Upper lobe of left lung (tissue), 6 donors: ENCODE measurements at regions not wholly inside any gene's neighbourhood (a gene's known extent, or its start where the extent isn't known, plus 50 kb on each side); places are given as distances from the start of the nearest gene placed in this dataset.

ENCODE experiments used
- ATAC-seq, 2 donors: fragments of 200-7000 bp; cut with Tn5 transposase; one replicate each; pipeline ENCODE4 v1.9.1; 2022; ENCODE audit warnings: mild to moderate bottlenecking in 2 of 2, moderate library complexity in 2 of 2; ENCODE audit not compliant: low FRiP score in 2 of 2
- DNase-seq, 2 donors: peaks; one replicate each; pipeline ENCODE4 v3.0.0-alpha.2; 2019 to 2020
- H3K27ac ChIP-seq, 4 donors: fragments of 200-600 bp; sonication (generic); one replicate each; pipeline ENCODE4 v1.5.1; 2016 to 2019
- H3K27me3 ChIP-seq, 4 donors: fragments of 200-600 bp; sonication (generic); one replicate each; pipeline ENCODE4 v1.5.1; 2017 to 2019
- H3K36me3 ChIP-seq, 4 donors: fragments of 200-600 bp; sonication (generic); one replicate each; pipeline ENCODE4 v1.5.1; 2016 to 2019
- H3K4me1 ChIP-seq, 4 donors: fragments of 200-600 bp; sonication (generic); one replicate each; pipeline ENCODE4 v1.5.1; 2018 to 2019
- H3K4me3 ChIP-seq, 4 donors: fragments of 200-600 bp; sonication (generic); one replicate each; pipeline ENCODE4 v1.5.1; 2017 to 2019; ENCODE audit warnings: mild to moderate bottlenecking in 2 of 4, moderate library complexity in 1 of 4
- H3K9me3 ChIP-seq, 4 donors: fragments of 200-600 bp; sonication (generic); one replicate each; pipeline ENCODE4 v1.5.1; 2018 to 2019
- CTCF ChIP-seq, 6 experiments: fragments of 450-650 bp in 4 of 6; fragments of 200-600 bp in 2 of 6; sonication (generic) in 2 of 6; IDR thresholded peaks; one replicate each; pipeline ENCODE4 v1.5.1; 2016 to 2019; ENCODE audit warnings: antibody characterized with exemption in 6 of 6
- EP300 ChIP-seq, 4 donors: sonication (generic); formaldehyde crosslinking; IDR thresholded peaks; one replicate each; pipeline ENCODE4 v1.5.1; 2017; ENCODE audit warnings: antibody characterized with exemption in 4 of 4, control low read depth in 2 of 4
- POLR2A ChIP-seq, 4 donors: fragments of 450-650 bp; IDR thresholded peaks; one replicate each; pipeline ENCODE4 v1.5.1; 2016 to 2017; ENCODE audit warnings: antibody characterized with exemption in 4 of 4, mild to moderate bottlenecking in 2 of 4
- POLR2AphosphoS5 ChIP-seq, 2 donors: sonication (generic); formaldehyde crosslinking; IDR thresholded peaks; one replicate each; pipeline ENCODE4 v1.5.1; 2017; ENCODE audit warnings: antibody characterized with exemption in 2 of 2
- WGBS, 2 donors: methylation state at CpG; one replicate each; pipeline ENCODE4 v1.1.5; 2017 to 2018; 5-methylcytosine and 5-hydroxymethylcytosine counted together
- donor health status: DM: no; HTN: no; CAD: no; lungs with moderate emphysema.
- donor health status: DM: no; HTN: yes; CAD: no; lungs with severe emphysema.

DNA sequence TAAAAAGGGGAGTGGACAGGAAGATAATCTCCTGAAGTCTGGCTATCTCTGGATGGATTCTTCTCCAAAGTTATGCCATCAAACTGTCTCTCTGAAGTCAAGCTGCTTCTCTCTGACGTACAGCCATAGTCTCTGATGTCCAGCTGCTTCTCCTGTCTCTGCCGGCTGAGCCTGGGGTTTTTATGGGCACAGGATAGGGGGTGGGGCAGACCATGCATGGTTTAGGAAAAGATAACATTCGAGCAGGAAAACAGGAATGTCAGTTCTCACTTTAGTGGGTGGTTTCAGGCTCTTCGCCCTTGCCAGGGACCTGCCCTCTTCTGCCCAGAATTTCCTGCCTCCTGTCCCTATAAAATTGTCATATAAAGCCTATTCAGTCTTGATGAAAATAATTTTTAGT is 110.9 kb upstream of the ROBO1 start:
- peaks cover 0 to 8% (median 0%) of the 10 kb centered on the region in 4 donors for H3K9me3 ChIP-seq
- WGBS, 2 donors = 80 to 87% methylated on average over 4 of the region's 4 CpGs

DNA sequence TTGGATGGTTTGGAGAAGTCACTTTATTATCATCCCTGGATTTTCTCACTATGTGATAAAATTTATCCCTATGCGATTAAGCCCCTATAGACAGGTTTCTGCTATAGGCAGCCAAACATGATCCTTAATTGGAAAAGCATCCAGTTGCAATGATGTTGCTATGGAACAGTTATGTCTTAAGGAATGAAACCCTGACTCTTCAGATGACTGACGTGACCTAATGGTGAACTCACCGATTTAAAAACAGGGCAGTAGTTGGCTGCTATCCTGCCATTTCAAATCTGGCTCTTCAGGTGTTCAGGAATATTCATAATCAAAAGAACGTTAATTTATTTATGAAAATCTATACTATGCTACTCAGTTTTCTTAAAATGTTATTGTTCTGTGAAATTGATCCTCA is 106.8 kb upstream of the ROBO1 start:
- Histone ChIP-seq H3K4me1 (no peaks in the 10 kb centered on the region), H3K36me3 (no peaks in the 10 kb centered on the region), H3K4me3 (no peak overlapping the region), H3K9me3 (peaks cover 0 to 8% (median 0%) of the 10 kb centered on the region in 4 donors), H3K27me3 (no peaks in the 10 kb centered on the region), H3K27ac (no peak overlapping the region)
- no peak for DNase-seq
- ATAC-seq = no peak
- TF ChIP-seq CTCF (IDR thresholded peaks at IDR 0.05) (no peak), POLR2AphosphoS5 (IDR thresholded peaks at IDR 0.05) (no peak), EP300 (IDR thresholded peaks at IDR 0.05) (no peak), POLR2A (IDR thresholded peaks at IDR 0.05) (no peak)
- WGBS, 2 donors = 91% methylated on average over 4 of the region's 4 CpGs

More for the DNA sequence above, 110.9 kb upstream of the ROBO1 start:
- H3K27ac ChIP-seq = no peak overlapping the region
- no peaks in the 10 kb centered on the region for H3K36me3 ChIP-seq
- H3K4me3 ChIP-seq = no peak overlapping the region
- no peak for TF ChIP-seq EP300 (IDR thresholded peaks at IDR 0.05)
- no peak for TF ChIP-seq CTCF (IDR thresholded peaks at IDR 0.05)
- TF ChIP-seq POLR2AphosphoS5 (IDR thresholded peaks at IDR 0.05) = no peak
- TF ChIP-seq POLR2A (IDR thresholded peaks at IDR 0.05) = no peak
- no peaks in the 10 kb centered on the region for H3K27me3 ChIP-seq
- DNase-seq = no peak
- H3K4me1 ChIP-seq = no peaks in the 10 kb centered on the region
- no peak for ATAC-seq

- WGBS, 2 donors = 31 to 36% methylated on average over 1 of the region's 1 CpG
- TF ChIP-seq CTCF (IDR thresholded peaks at IDR 0.05) = no peak
- no peak for TF ChIP-seq EP300 (IDR thresholded peaks at IDR 0.05)
- TF ChIP-seq POLR2AphosphoS5 (IDR thresholded peaks at IDR 0.05) = no peak
- no peak for TF ChIP-seq POLR2A (IDR thresholded peaks at IDR 0.05)
- Histone ChIP-seq H3K27ac (no peak overlapping the region), H3K27me3 (no peaks in the 10 kb centered on the region), H3K36me3 (no peaks in the 10 kb centered on the region), H3K4me3 (no peak overlapping the region), H3K4me1 (no peaks in the 10 kb centered on the region), H3K9me3 (no peaks in the 10 kb centered on the region)
- DNase-seq = no peak
- no peak for ATAC-seq
Observed at GRCh38 chr3:79872483-79872882, 104.7 kb upstream of the ROBO1 start.

DNA sequence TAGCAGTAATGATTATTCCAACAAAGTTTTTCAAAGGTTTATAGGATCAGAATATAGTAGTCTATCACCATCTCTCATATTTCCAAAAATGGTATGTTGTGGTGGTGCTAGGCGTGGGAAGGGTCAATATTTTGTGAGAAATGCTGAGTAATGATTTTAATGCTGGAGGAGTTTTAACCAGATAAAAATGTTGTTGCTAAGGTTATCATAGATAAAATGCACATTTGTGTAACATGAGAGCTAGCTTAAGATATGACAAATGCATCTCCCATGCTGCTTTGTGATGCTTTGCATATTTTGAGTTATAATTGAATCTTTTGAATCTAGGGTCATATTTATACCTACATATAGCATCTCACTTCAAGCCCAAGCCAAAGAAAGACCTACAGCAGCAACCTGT is 103.9 kb upstream of the ROBO1 start:
- H3K27ac ChIP-seq = no peak overlapping the region
- no peaks in the 10 kb centered on the region for H3K27me3 ChIP-seq
- no peak for ATAC-seq
- H3K4me3 ChIP-seq = no peak overlapping the region
- no peak for DNase-seq
- no peaks in the 10 kb centered on the region for H3K4me1 ChIP-seq
- no peaks in the 10 kb centered on the region for H3K36me3 ChIP-seq
- WGBS, 2 donors = 81 to 83% methylated on average over 1 of the region's 1 CpG
- TF ChIP-seq POLR2A (IDR thresholded peaks at IDR 0.05) = no peak
- TF ChIP-seq CTCF (IDR thresholded peaks at IDR 0.05) = no peak
- TF ChIP-seq EP300 (IDR thresholded peaks at IDR 0.05) = no peak
- TF ChIP-seq POLR2AphosphoS5 (IDR thresholded peaks at IDR 0.05) = no peak
- no peaks in the 10 kb centered on the region for H3K9me3 ChIP-seq

DNA sequence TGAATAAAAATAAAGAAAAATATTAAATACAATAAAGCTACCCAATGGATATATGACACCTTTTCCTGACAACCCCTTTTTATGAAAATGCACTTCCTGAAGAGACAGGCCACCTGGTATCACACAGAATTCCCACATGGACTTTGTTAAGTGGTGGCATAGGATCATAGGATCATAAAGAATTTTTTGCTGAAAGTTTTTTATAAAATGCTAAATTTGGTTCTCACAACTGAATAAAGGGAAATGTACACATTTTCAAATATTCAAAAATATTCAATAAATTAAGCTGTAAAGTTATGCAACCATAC is 102.5 kb upstream of the ROBO1 start:
- H3K27me3 ChIP-seq = no peaks in the 10 kb centered on the region
- ATAC-seq (no peak), DNase-seq (no peak)
- no peak for TF ChIP-seq EP300 (IDR thresholded peaks at IDR 0.05)
- no peak for TF ChIP-seq CTCF (IDR thresholded peaks at IDR 0.05)
- no peak for TF ChIP-seq POLR2A (IDR thresholded peaks at IDR 0.05)
- no peak for TF ChIP-seq POLR2AphosphoS5 (IDR thresholded peaks at IDR 0.05)
- no peaks in the 10 kb centered on the region for H3K9me3 ChIP-seq
- H3K36me3 ChIP-seq = no peaks in the 10 kb centered on the region
- H3K4me1 ChIP-seq = no peaks in the 10 kb centered on the region
- H3K4me3 ChIP-seq = no peak overlapping the region
- no peak overlapping the region for H3K27ac ChIP-seq
